Transverse colon (tissue), 4 donors: ENCODE measurements at regions not wholly inside any gene's neighbourhood (a gene's known extent, or its start where the extent isn't known, plus 50 kb on each side); places are given as distances from the start of the nearest gene placed in this dataset.

Experiments
- DNase-seq: peaks from one replicate; pipeline ENCODE4 v3.0.0-alpha.2; 2019
- H3K27ac ChIP-seq, 4 donors: fragments of 200-600 bp; sonication (generic); 2 replicates each; pipeline ENCODE4 v1.5.1; 2016 to 2018; ENCODE audit warnings: inconsistent platforms in 4 of 4
- H3K27me3 ChIP-seq: fragments of 200-600 bp; sonication (generic); 2 replicates; pipeline ENCODE4 v1.5.1; 2017; ENCODE audit warnings: inconsistent platforms
- H3K36me3 ChIP-seq, 4 donors: fragments of 200-600 bp; sonication (generic); 2 replicates each; pipeline ENCODE4 v1.5.1; 2017 to 2019; ENCODE audit warnings: inconsistent platforms in 4 of 4
- H3K4me1 ChIP-seq, 4 donors: fragments of 200-600 bp; sonication (generic); 2 replicates each; pipeline ENCODE4 v1.5.1; 2017 to 2020; ENCODE audit warnings: inconsistent platforms in 4 of 4
- H3K4me3 ChIP-seq, 4 donors: fragments of 200-600 bp; sonication (generic); 1 replicate in 1 of 4; 2 replicates in 3 of 4; pipeline versions ENCODE4 v1.5.1 to v1.6.1; 2017 to 2019; ENCODE audit warnings: inconsistent platforms in 4 of 4
- H3K9me3 ChIP-seq, 2 donors: fragments of 200-600 bp; sonication (generic); 2 replicates each; pipeline ENCODE4 v1.5.1; 2017 to 2019; ENCODE audit warnings: inconsistent platforms in 2 of 2
- CTCF ChIP-seq, 5 experiments: fragments of 200-600 bp in 3 of 5; fragments of 450-650 bp in 2 of 5; sonication (generic) in 3 of 5; IDR thresholded peaks; 1 replicate in 2 of 5; 2 replicates in 3 of 5; pipeline ENCODE4 v1.5.1; 2016 to 2017; ENCODE audit warnings: antibody characterized with exemption in 5 of 5, inconsistent platforms in 3 of 5, mild to moderate bottlenecking in 2 of 5, moderate library complexity in 1 of 5
- EP300 ChIP-seq: sonication (generic); formaldehyde crosslinking; IDR thresholded peaks from one replicate; pipeline ENCODE4 v1.6.1; 2017; ENCODE audit warnings: antibody characterized with exemption, low read depth
- POLR2A ChIP-seq: fragments of 450-650 bp; IDR thresholded peaks from one replicate; pipeline ENCODE4 v1.6.1; 2016; ENCODE audit warnings: antibody characterized with exemption, mild to moderate bottlenecking, moderate library complexity
- POLR2AphosphoS5 ChIP-seq, 3 donors: sonication (generic); formaldehyde crosslinking; IDR thresholded peaks; one replicate each; pipeline ENCODE4 v1.6.1; 2016; ENCODE audit warnings: antibody characterized with exemption in 3 of 3
- WGBS, 2 donors: methylation state at CpG; one replicate each; pipeline ENCODE4 v1.1.5; 2018; ENCODE audit warnings: low coverage in 1 of 2; 5-methylcytosine and 5-hydroxymethylcytosine counted together
- in situ Hi-C, 4 donors: fragments of 200-750 bp; cut with MboI; loops; one replicate each; pipeline versions ENCODE4 v1.15.0 to v1.15.1; 2017; ENCODE audit warnings: low sequenced_read_pairs in 3 of 4, low pct_ligation_motif_present in 1 of 4, low pct_unique_long_range_greater_than_20kb in 1 of 4
- intact Hi-C: fragments of 100-400 bp; cut with DNase I; formaldehyde crosslinking; loops from one replicate; pipeline ENCODE4 v1.15.1; 2023; ENCODE audit warnings: low total_unique reads

GRCh38 chr6:154650351-154650750 is 82.9 kb upstream of the SCAF8 start:
- 52 to 58% methylated on average over 2 of the region's 2 CpGs for WGBS, 2 donors
- TF ChIP-seq POLR2AphosphoS5 (IDR thresholded peaks at IDR 0.05): no peak
- in situ Hi-C loops: loop anchor here in 1 of 4 donors (25.0 kb wide), 1 partner anchor 488 kb away; no protein-coding TSS in a partner anchor
- no peaks in the 10 kb centered on the region for H3K9me3 ChIP-seq
- no peak for DNase-seq
- H3K4me3 ChIP-seq: no peak overlapping the region
- intact Hi-C loops: no loop called here
- H3K36me3 ChIP-seq: no peaks in the 10 kb centered on the region
- H3K4me1 ChIP-seq: peaks cover 0 to 12% (median 0%) of the 10 kb centered on the region in 4 donors
- no peaks in the 10 kb centered on the region for H3K27me3 ChIP-seq
- H3K27ac ChIP-seq: no peak overlapping the region

DNA sequence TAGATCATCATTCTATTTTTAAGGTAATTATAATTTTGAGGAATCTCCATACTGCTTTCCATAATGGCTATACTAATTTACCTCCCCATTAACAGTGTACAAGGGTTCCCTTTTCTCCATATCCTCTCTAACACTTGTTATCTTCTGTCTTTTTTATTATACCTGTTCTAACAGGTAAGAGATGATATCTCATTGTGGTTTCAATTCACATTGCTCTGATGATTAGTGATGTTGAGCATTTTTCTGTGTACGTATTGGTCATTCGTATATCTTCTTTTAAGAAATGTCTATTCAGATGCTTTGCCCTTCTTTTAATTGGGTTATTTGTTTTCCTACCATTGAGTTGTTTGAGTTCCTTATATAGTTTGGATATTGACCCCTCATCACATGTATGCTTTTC is 81.6 kb upstream of the SCAF8 start:
- Histone ChIP-seq H3K9me3 (no peaks in the 10 kb centered on the region), H3K4me1 (peaks cover 0 to 12% (median 0%) of the 10 kb centered on the region in 4 donors), H3K27me3 (no peaks in the 10 kb centered on the region), H3K36me3 (no peaks in the 10 kb centered on the region), H3K4me3 (no peak overlapping the region), H3K27ac (no peak overlapping the region)
- DNase-seq: no peak
- TF ChIP-seq POLR2AphosphoS5 (IDR thresholded peaks at IDR 0.05) (no peak), EP300 (no peak), CTCF (IDR thresholded peaks at IDR 0.05) (no peak), POLR2A (no peak)
- in situ Hi-C loops (loop anchor here in 1 of 4 donors (25.0 kb wide), 1 partner anchor 489 kb away; no protein-coding TSS in a partner anchor), intact Hi-C loops (no loop called here)
- 97 to 100% methylated on average over 2 of the region's 2 CpGs for WGBS, 2 donors

GRCh38 chr6:154653385-154653784 is 79.8 kb upstream of the SCAF8 start:
- 42 to 55% methylated on average over 3 of the region's 3 CpGs for WGBS, 2 donors
- H3K27me3 ChIP-seq: no peaks in the 10 kb centered on the region
- intact Hi-C loops: no loop called here
- TF ChIP-seq EP300 (no peak), POLR2A (no peak), POLR2AphosphoS5 (IDR thresholded peaks at IDR 0.05) (no peak), CTCF (IDR thresholded peaks at IDR 0.05) (no peak)
- no peak overlapping the region for H3K4me3 ChIP-seq
- H3K36me3 ChIP-seq: no peaks in the 10 kb centered on the region
- no peaks in the 10 kb centered on the region for H3K9me3 ChIP-seq
- no peak for DNase-seq
- H3K4me1 ChIP-seq: peaks cover 0 to 12% (median 0%) of the 10 kb centered on the region in 4 donors
- peak overlapping the region in 1 of 4 donors; percentile 16 for H3K27ac ChIP-seq
- in situ Hi-C loops: loop anchor here in 1 of 4 donors (25.0 kb wide), 1 partner anchor 491 kb away; no protein-coding TSS in a partner anchor

- intact Hi-C loops: no loop called here
- no peaks in the 10 kb centered on the region for H3K9me3 ChIP-seq
- no peak overlapping the region for H3K27ac ChIP-seq
- 42 to 56% methylated on average over 4 of the region's 4 CpGs for WGBS, 2 donors
- H3K27me3 ChIP-seq: no peaks in the 10 kb centered on the region
- peaks cover 0 to 12% (median 0%) of the 10 kb centered on the region in 4 donors for H3K4me1 ChIP-seq
- no peaks in the 10 kb centered on the region for H3K36me3 ChIP-seq
- TF ChIP-seq POLR2AphosphoS5 (IDR thresholded peaks at IDR 0.05) (peak in 2 of 3 donors; percentile 7 to 29), CTCF (IDR thresholded peaks at IDR 0.05) (no peak), POLR2A (no peak), EP300 (no peak)
- H3K4me3 ChIP-seq: no peak overlapping the region
- in situ Hi-C loops: loop anchor here in 1 of 4 donors (25.0 kb wide), 1 partner anchor 492 kb away; no protein-coding TSS in a partner anchor
- no peak for DNase-seq
These were observed 79.4 kb upstream of the SCAF8 start for GRCh38 chr6:154653853-154654252.

DNA sequence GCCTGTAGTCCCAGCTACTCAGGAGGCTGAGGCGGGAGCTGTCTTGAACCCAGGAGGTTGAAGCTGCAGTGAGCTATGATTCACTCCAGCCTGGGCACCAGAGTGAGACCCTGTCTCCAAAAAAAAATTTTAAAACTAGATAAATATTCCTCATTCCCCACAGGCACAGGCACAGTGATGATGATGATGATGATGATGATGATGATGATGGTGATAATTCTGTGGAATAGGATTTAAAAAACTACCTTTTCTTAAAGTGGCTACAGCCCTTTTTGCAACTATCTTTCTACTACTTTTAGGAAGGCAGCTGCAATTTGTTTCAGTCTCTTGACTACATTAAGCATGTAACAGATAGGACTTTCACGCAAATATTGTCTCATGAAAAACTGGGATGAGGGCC is 76.6 kb upstream of the SCAF8 start:
- Histone ChIP-seq H3K36me3 (no peaks in the 10 kb centered on the region), H3K4me1 (peaks cover 0 to 12% (median 0%) of the 10 kb centered on the region in 4 donors), H3K9me3 (no peaks in the 10 kb centered on the region), H3K4me3 (no peak overlapping the region), H3K27ac (no peak overlapping the region), H3K27me3 (no peaks in the 10 kb centered on the region)
- TF ChIP-seq CTCF (IDR thresholded peaks at IDR 0.05) (no peak), POLR2AphosphoS5 (IDR thresholded peaks at IDR 0.05) (no peak), EP300 (no peak), POLR2A (no peak)
- intact Hi-C loops (no loop called here), in situ Hi-C loops (loop anchor here in 1 of 4 donors (25.0 kb wide), 1 partner anchor 494 kb away; no protein-coding TSS in a partner anchor)
- WGBS, 2 donors: 95% methylated on average over 2 of the region's 2 CpGs; no CpG with 5 or more reads in 1 of the 2 donors
- DNase-seq: no peak
